Lower lobe of right lung (tissue), 2 donors: ENCODE measurements at regions not wholly inside any gene's neighbourhood (a gene's known extent, or its start where the extent isn't known, plus 50 kb on each side); places are given as distances from the start of the nearest gene placed in this dataset.

Experiments
- ATAC-seq, 2 donors: fragments of 200-7000 bp; cut with Tn5 transposase; one replicate each; pipeline ENCODE4 v1.9.1; 2020 to 2022; ENCODE audit warnings: mild to moderate bottlenecking in 2 of 2, moderate library complexity in 2 of 2
- DNase-seq: peaks from one replicate; pipeline ENCODE4 v3.0.0-alpha.2; 2020
- H3K27ac ChIP-seq: fragments of 200-600 bp; one replicate; pipeline ENCODE4 v1.8.0; 2022
- H3K27me3 ChIP-seq: fragments of 200-600 bp; one replicate; pipeline ENCODE4 v1.8.0; 2022; ENCODE audit warnings: low read depth
- H3K36me3 ChIP-seq: fragments of 200-600 bp; one replicate; pipeline ENCODE4 v1.8.0; 2022; ENCODE audit warnings: mild to moderate bottlenecking
- H3K4me1 ChIP-seq: fragments of 200-600 bp; one replicate; pipeline ENCODE4 v1.8.0; 2022
- H3K4me3 ChIP-seq: fragments of 200-600 bp; one replicate; pipeline ENCODE4 v1.8.0; 2022; ENCODE audit warnings: mild to moderate bottlenecking
- H3K9me3 ChIP-seq: fragments of 200-600 bp; one replicate; pipeline ENCODE4 v1.8.0; 2022
- intact Hi-C: fragments of 100-400 bp; cut with DNase I; formaldehyde crosslinking; loops from one replicate; pipeline ENCODE4 v1.11.0; 2022
- TF ChIP-seq, protein P1 (sequence below): fragments of 200-600 bp; IDR thresholded peaks from one replicate; pipeline ENCODE4 v1.8.0; 2022; ENCODE audit warnings: antibody characterized with exemption, mild to moderate bottlenecking
- donor health status: DM: no; HTN: yes; CAD: no; lungs with severe emphysema.

DNA sequence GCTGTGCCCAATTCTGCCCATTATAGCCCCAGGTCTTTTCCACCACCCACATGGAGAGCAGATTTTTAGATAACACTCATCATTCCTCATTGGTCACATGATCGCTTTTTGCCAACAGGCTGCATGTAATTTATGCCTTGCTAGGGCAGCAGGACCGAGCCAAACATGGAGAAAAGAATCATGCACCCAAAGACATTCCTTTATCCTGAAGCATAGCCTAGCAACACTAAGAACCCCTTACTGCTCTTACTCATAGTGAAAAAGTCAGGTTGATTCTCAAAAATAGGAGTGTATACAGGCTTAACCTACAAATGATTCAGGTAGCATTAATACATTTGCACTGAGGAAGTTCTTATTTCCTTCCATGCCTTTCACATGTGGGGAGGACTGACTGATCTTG lies 765.5 kb downstream of the NLGN4Y start:
- TF ChIP-seq, protein P1, sequence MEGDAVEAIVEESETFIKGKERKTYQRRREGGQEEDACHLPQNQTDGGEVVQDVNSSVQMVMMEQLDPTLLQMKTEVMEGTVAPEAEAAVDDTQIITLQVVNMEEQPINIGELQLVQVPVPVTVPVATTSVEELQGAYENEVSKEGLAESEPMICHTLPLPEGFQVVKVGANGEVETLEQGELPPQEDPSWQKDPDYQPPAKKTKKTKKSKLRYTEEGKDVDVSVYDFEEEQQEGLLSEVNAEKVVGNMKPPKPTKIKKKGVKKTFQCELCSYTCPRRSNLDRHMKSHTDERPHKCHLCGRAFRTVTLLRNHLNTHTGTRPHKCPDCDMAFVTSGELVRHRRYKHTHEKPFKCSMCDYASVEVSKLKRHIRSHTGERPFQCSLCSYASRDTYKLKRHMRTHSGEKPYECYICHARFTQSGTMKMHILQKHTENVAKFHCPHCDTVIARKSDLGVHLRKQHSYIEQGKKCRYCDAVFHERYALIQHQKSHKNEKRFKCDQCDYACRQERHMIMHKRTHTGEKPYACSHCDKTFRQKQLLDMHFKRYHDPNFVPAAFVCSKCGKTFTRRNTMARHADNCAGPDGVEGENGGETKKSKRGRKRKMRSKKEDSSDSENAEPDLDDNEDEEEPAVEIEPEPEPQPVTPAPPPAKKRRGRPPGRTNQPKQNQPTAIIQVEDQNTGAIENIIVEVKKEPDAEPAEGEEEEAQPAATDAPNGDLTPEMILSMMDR: no peak
- ATAC-seq (no peak), DNase-seq (no peak)
- H3K4me3 ChIP-seq: no peak overlapping the region
- H3K4me1 ChIP-seq: no peaks in the 10 kb centered on the region
- no peak overlapping the region for H3K27ac ChIP-seq
- H3K9me3 ChIP-seq: no peaks in the 10 kb centered on the region
- intact Hi-C loops: no loop called here
- H3K36me3 ChIP-seq: no peaks in the 10 kb centered on the region
- no peaks in the 10 kb centered on the region for H3K27me3 ChIP-seq

DNA sequence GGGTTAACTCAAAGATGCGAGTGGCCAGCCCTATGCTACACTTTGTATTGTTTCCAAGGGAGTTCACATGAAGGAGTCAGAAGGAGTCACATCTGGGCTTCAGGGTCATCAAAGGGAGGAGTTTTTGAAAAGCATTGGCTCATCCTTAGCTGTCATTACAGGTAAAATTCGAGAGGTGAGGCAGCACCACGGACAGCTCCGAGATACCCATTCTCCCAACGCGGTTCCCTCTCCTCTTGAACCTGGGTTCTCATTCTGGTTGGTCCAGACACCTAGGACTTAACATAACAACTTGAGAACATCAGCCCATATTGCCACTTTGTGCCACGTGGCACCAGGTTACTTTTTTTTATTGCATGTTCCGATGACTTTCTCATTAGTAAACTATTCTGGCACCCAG lies 768.6 kb downstream of the NLGN4Y start:
- Histone ChIP-seq H3K27me3 (no peaks in the 10 kb centered on the region), H3K9me3 (no peaks in the 10 kb centered on the region), H3K27ac (no peak overlapping the region), H3K4me1 (no peaks in the 10 kb centered on the region), H3K4me3 (no peak overlapping the region), H3K36me3 (no peaks in the 10 kb centered on the region)
- DNase-seq (no peak), ATAC-seq (no peak)
- TF ChIP-seq, protein P1: no peak
- intact Hi-C loops: no loop called here

DNA sequence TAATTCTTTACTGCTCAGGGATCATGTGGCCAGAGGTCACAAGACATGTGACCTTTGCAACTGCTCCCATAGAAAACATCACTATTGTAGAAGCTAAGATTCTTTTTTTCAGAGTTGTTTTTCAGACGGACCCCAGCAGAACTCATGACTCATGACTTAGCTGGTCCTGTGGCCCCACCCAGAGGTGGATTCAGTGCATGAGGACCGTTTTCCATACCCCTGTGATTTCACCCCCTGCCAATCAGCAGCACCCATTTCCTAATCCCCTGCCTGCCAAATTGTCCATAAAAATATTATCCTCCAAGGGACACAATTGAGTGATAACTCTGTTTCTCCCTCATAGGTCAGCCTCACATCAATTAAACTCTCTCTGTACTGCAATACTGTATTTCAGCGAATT lies 777.5 kb downstream of the NLGN4Y start:
- Histone ChIP-seq H3K36me3 (no peaks in the 10 kb centered on the region), H3K4me3 (no peak overlapping the region), H3K27me3 (no peaks in the 10 kb centered on the region), H3K4me1 (no peaks in the 10 kb centered on the region), H3K9me3 (no peaks in the 10 kb centered on the region), H3K27ac (no peak overlapping the region)
- TF ChIP-seq, protein P1: no peak
- ATAC-seq (no peak), DNase-seq (no peak)
- intact Hi-C loops: no loop called here

DNA sequence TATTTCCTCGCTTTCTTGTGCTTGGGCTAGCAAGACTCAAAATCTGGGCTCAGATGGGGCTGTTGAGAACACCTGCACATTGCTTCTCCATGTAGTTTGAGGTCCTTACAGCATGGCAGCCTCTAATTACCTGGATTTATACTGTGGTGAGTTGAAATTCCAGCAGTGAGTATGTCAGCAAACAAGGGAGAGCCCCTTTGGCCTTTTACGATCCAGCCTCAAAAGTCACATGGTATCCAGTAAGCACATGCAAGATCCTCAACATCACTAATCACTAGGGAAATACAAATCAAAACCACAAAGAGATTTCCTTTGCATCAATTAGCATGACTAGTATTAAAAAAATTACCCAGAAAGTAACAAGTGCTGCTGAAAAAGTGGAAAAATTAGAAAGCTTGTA lies 787.8 kb downstream of the NLGN4Y start:
- Histone ChIP-seq H3K9me3 (no peaks in the 10 kb centered on the region), H3K4me3 (no peak overlapping the region), H3K36me3 (no peaks in the 10 kb centered on the region), H3K27ac (no peak overlapping the region), H3K4me1 (no peaks in the 10 kb centered on the region), H3K27me3 (no peaks in the 10 kb centered on the region)
- TF ChIP-seq, protein P1: no peak
- ATAC-seq (no peak), DNase-seq (no peak)
- intact Hi-C loops: no loop called here

DNA sequence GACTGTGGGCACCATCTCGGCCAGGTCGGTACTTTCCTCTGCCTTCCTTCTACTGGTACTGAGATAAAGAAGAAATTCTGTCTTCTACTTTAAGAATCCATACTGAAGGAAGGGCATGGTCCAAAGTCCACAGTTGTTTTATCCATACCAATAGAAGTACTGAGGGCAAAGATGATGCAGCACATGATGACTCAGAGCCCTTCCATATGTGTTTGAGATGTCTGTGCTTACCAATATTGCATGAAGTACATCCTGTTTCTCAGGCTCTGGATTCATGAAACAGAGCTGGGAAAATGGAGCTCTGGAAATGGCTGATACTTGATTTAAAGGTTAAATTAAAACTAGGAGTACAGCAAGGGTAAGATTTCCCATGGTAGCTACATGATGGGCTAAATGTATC lies 799.9 kb downstream of the NLGN4Y start:
- H3K4me3 ChIP-seq: no peak overlapping the region
- no peaks in the 10 kb centered on the region for H3K4me1 ChIP-seq
- H3K27me3 ChIP-seq: no peaks in the 10 kb centered on the region
- TF ChIP-seq, protein P1: no peak
- no peaks in the 10 kb centered on the region for H3K36me3 ChIP-seq
- intact Hi-C loops: no loop called here
- no peaks in the 10 kb centered on the region for H3K9me3 ChIP-seq
- no peak overlapping the region for H3K27ac ChIP-seq
- ATAC-seq (no peak), DNase-seq (no peak)

DNA sequence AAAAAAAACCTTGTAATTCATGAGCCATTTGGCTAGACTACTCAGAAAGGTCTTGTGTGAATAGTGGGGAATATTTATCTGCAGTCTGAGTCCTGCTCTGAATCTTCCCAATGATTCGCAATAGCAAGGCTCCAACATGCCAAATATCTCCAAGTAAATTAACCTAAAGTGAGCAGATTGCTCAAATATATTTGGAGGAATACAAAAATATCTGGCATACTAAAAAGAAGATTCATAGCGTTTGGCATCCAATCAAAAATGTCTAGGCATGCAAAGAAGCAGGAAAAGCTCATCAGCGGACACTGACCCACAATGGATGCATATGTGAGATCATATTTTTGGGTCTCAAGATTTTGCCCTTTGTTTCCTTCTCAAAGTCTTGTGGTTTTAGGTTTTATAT lies 800.9 kb downstream of the NLGN4Y start:
- DNase-seq: no peak
- no peaks in the 10 kb centered on the region for H3K9me3 ChIP-seq
- intact Hi-C loops: no loop called here
- no peaks in the 10 kb centered on the region for H3K27me3 ChIP-seq
- TF ChIP-seq, protein P1: no peak
- H3K4me3 ChIP-seq: no peak overlapping the region
- no peaks in the 10 kb centered on the region for H3K4me1 ChIP-seq
- H3K36me3 ChIP-seq: no peaks in the 10 kb centered on the region
- ATAC-seq: no peak
- no peak overlapping the region for H3K27ac ChIP-seq
